A549 (cell line): ENCODE measurements at regions not wholly inside any gene's neighbourhood (a gene's known extent, or its start where the extent isn't known, plus 50 kb on each side); places are given as distances from the start of the nearest gene placed in this dataset.

Experiments used
- BHLHE40 ChIP-seq: IDR thresholded peaks from 2 replicates; pipeline ENCODE4 v1.6.1; 2012; ENCODE audit warnings: low read depth, low read length, inconsistent platforms
- CTCF ChIP-seq: fragments of >200 bp; sonication (Bioruptor Twin); formaldehyde crosslinking; IDR thresholded peaks from 3 replicates; pipeline ENCODE4 v1.5.1; 2016
- POLR2A ChIP-seq: IDR thresholded peaks from 2 replicates; pipeline ENCODE4 v1.6.1; 2012; ENCODE audit warnings: mild to moderate bottlenecking, low read length

DNA sequence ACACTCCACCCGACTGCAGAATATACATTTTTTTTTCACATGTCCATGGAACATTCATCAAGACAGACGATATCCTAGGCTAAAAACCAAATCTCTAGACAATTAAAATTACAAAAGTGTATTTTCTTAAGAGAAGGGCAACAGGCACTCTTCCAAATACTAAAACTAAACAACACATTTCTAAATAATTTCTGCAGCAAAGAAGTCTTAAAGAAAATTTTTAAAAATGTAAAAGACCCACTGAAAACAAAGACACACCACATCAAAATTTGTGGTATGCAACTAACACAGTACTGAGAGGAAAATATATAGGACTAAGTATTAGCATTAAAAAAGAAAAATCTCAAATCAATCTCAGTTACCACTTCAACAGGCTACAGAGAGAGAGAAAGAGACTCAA lies 570.0 kb downstream of the SLC16A7 start:
- TF ChIP-seq CTCF (no peak), BHLHE40 (no peak), POLR2A (no peak)
